Loucy (cell line): ENCODE measurements at regions not wholly inside any gene's neighbourhood (a gene's known extent, or its start where the extent isn't known, plus 50 kb on each side); places are given as distances from the start of the nearest gene placed in this dataset.

Experiments used
- CTCF ChIP-seq: fragments of 200-600 bp; sonication (generic); conservative IDR thresholded peaks from 2 replicates; pipeline ENCODE4 v1.5.1; 2014; ENCODE audit warnings: mild to moderate bottlenecking, antibody characterized with exemption, low read length
- EZH2phosphoT487 ChIP-seq: fragments of 200-600 bp; IDR thresholded peaks from 2 replicates; pipeline ENCODE4 v1.6.1; 2018; ENCODE audit warnings: antibody characterized with exemption, mild to moderate bottlenecking, moderate library complexity, borderline replicate concordance

DNA sequence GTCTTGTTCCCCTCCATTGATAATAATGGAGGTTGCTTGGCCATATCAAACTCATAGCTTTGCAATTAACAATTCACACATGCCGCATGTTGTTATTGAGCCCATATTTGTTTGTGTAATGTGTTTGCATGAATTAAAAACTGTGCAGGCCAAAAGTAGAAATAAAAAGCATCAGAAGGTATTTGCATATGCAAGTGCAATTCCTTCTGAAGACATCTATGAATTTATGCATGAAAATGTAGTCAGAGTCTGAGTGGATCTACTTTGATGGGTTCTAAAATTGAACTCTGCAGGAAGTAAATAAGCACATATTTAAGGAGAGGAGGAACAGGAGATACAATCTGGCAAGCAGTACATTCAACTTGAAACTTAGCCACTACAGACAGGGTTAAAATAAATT lies 1004.6 kb upstream of the WWC1 start:
- TF ChIP-seq CTCF, result no peak
- TF ChIP-seq EZH2phosphoT487, result no peak
